Occipital lobe (tissue), 1 donor: ENCODE measurements at regions not wholly inside any gene's neighbourhood (a gene's known extent, or its start where the extent isn't known, plus 50 kb on each side); places are given as distances from the start of the nearest gene placed in this dataset.
"Not testable (repeated sequence)": the region's sequence is repeated elsewhere in the genome, so short reads cannot be mapped to it uniquely, and the experiment has no call there.

Experiments used
- DNase-seq: peaks from one replicate; lab custom pipeline; 2025; lab: John Stamatoyannopoulos, UW

- DNase-seq, result no peak
Measured at GRCh38 chr2:122011493-122012270, 256.2 kb downstream of the TSN start.

- DNase-seq, result no peak
Measured at GRCh38 chr2:122018736-122019135, 263.3 kb downstream of the TSN start.

GRCh38 chr2:122019724-122020123, 264.3 kb downstream of the TSN start:
- DNase-seq, result no peak

GRCh38 chr2:122020377-122020776, 264.9 kb downstream of the TSN start:
- DNase-seq, result no peak

GRCh38 chr2:122021941-122022340, 266.5 kb downstream of the TSN start:
- no peak for DNase-seq

GRCh38 chr2:122022531-122022930, 267.1 kb downstream of the TSN start:
- no peak for DNase-seq

- no peak for DNase-seq
Measured at GRCh38 chr2:122023059-122023864, 267.8 kb downstream of the TSN start.

- no peak for DNase-seq
Measured at GRCh38 chr2:122027510-122028217, 272.2 kb downstream of the TSN start.

- no peak for DNase-seq
Measured at GRCh38 chr2:122028371-122029100, 273.1 kb downstream of the TSN start.

- DNase-seq, result no peak
Measured at GRCh38 chr2:122029456-122029855, 274.0 kb downstream of the TSN start.

GRCh38 chr2:122029945-122030344, 274.5 kb downstream of the TSN start:
- DNase-seq, result no peak

GRCh38 chr2:122031544-122032263, 276.3 kb downstream of the TSN start:
- no peak for DNase-seq

GRCh38 chr2:122032264-122032645, 276.8 kb downstream of the TSN start:
- DNase-seq, result no peak

- no peak for DNase-seq
Measured at GRCh38 chr2:122033778-122034177, 278.3 kb downstream of the TSN start.

- no peak for DNase-seq
Measured at GRCh38 chr2:122034344-122034743, 278.9 kb downstream of the TSN start.

GRCh38 chr2:122034777-122035176, 279.3 kb downstream of the TSN start:
- DNase-seq, result no peak

GRCh38 chr2:122038816-122039215, 283.4 kb downstream of the TSN start:
- DNase-seq, result not testable (repeated sequence)

- DNase-seq, result no peak
Measured at GRCh38 chr2:122041455-122041854, 286.0 kb downstream of the TSN start.

- DNase-seq, result not testable (repeated sequence)
Measured at GRCh38 chr2:122051659-122052058, 296.2 kb downstream of the TSN start.

GRCh38 chr2:122055521-122055931, 300.1 kb downstream of the TSN start:
- DNase-seq, result no peak

- DNase-seq, result no peak
Measured at GRCh38 chr2:122056853-122057252, 301.4 kb downstream of the TSN start.
